ENCODE measurements at regions not wholly inside any gene's neighbourhood (a gene's known extent, or its start where the extent isn't known, plus 50 kb on each side); places are given as distances from the start of the nearest gene placed in this dataset.
"Not testable (repeated sequence)": the region's sequence is repeated elsewhere in the genome, so short reads cannot be mapped to it uniquely, and the experiment has no call there.

GRCh38 chr17:83206036-83206394 is 126.6 kb downstream of the METRNL start:
- TF ChIP-seq CTCF (IDR thresholded peaks at IDR 0.05; ENCODE audit: low read depth, low read length); EZH2phosphoT487 (IDR thresholded peaks at IDR 0.05; ENCODE audit: low read depth): not testable (repeated sequence)

Data from OCI-LY3 (cell line).